Activated naive CD4-positive, alpha-beta T cell treated with anti-CD3 and anti-CD28 coated beads, Interleukin-2, amount 10 ng/mL, durations not matched to agents 7 days and 5 days (primary cell): ENCODE measurements at regions not wholly inside any gene's neighbourhood (a gene's known extent, or its start where the extent isn't known, plus 50 kb on each side); places are given as distances from the start of the nearest gene placed in this dataset.
"Not testable (repeated sequence)": the region's sequence is repeated elsewhere in the genome, so short reads cannot be mapped to it uniquely, and the experiment has no call there.

Experiments used
- CTCF ChIA-PET: fragments of 350-600 bp; sonication (Branson Sonifier 250); formaldehyde crosslinking; loops from one replicate; lab custom pipeline; 2021; ENCODE audit warnings: antibody characterized with exemption; lab: Charles Lee
- DNase-seq: peaks from one replicate; pipeline ENCODE4 v3.0.0-alpha.2; 2020
- H3K27ac Mint-ChIP-seq: one replicate; pipeline ENCODE4 v1.8.0; 2021; ENCODE audit warnings: mild to moderate bottlenecking, moderate library complexity, mixed read lengths
- H3K27me3 Mint-ChIP-seq: one replicate; pipeline ENCODE4 v1.8.0; 2021; ENCODE audit warnings: mild to moderate bottlenecking, mixed read lengths
- H3K36me3 Mint-ChIP-seq: one replicate; pipeline ENCODE4 v1.8.0; 2021; ENCODE audit warnings: mixed read lengths
- H3K4me1 Mint-ChIP-seq: one replicate; pipeline ENCODE4 v1.8.0; 2021; ENCODE audit warnings: mixed read lengths
- H3K4me3 Mint-ChIP-seq: one replicate; pipeline ENCODE4 v1.8.0; 2021; ENCODE audit warnings: mild to moderate bottlenecking, moderate library complexity, mixed read lengths
- H3K9me3 Mint-ChIP-seq: one replicate; pipeline ENCODE4 v1.8.0; 2021; ENCODE audit warnings: mixed read lengths

- CTCF ChIA-PET, result no interaction called here
- Mint-ChIP-seq H3K27ac (no peak overlapping the region), H3K36me3 (no peaks in the 10 kb centered on the region), H3K4me3 (no peak overlapping the region), H3K27me3 (no peaks in the 10 kb centered on the region), H3K4me1 (no peaks in the 10 kb centered on the region), H3K9me3 (peaks cover 7% of the 10 kb centered on the region)
- no peak for DNase-seq
Measured at GRCh38 chr2:125797192-125797591, 858.8 kb upstream of the GYPC start.

DNA sequence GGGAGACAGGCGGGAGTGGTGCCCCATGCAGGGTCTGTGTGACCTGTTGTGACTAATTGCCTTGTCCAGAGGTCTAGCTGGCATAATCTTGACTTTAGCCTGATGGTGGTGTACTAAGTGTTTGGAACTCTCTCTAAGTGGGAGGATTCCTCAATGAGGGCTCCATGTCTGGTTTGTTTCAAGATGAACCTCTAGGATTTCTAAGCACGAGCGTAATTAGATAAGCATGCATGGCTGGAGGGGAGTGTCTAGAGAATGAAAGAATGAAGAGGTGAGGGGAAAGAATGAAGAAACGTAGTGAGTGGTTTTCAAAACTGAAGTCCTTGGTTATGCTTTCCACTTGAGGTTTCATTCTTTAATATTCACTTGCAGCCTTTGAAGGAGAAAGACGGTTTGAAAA is 833.2 kb upstream of the GYPC start:
- Mint-ChIP-seq H3K9me3 (peaks cover 10% of the 10 kb centered on the region), H3K4me1 (no peaks in the 10 kb centered on the region), H3K27ac (no peak overlapping the region), H3K4me3 (no peak overlapping the region), H3K27me3 (no peaks in the 10 kb centered on the region), H3K36me3 (no peaks in the 10 kb centered on the region)
- no peak for DNase-seq
- CTCF ChIA-PET, result no interaction called here

GRCh38 chr2:125825781-125826180 is 830.2 kb upstream of the GYPC start:
- H3K36me3 Mint-ChIP-seq, H3K4me1 Mint-ChIP-seq, H3K4me3 Mint-ChIP-seq, H3K27ac Mint-ChIP-seq, DNase-seq, H3K27me3 Mint-ChIP-seq, H3K9me3 Mint-ChIP-seq, CTCF ChIA-PET: not testable (repeated sequence)

DNA sequence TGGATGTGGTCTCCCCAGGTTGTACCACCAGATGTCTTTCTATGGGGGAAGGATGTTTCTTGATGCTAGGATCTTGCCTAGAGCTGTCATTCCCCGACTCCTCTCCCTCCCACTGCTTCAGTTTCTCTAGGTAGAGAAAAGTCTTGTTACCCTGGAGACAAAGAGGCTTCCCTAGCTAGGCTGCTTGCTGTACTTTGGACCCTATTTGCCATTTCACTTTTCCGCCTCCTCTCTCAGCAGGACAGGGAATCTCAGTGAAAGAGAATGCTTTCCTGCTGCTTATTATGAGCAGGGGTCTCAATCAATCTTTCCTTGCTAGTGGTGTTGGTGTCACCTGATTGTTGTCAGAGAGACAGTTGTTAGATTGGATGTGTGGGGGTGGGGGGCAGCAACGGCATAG is 818.8 kb upstream of the GYPC start:
- no peaks in the 10 kb centered on the region for H3K9me3 Mint-ChIP-seq
- CTCF ChIA-PET, result no interaction called here

GRCh38 chr2:125837611-125838010 is 818.3 kb upstream of the GYPC start:
- CTCF ChIA-PET, result no interaction called here
- no peaks in the 10 kb centered on the region for H3K36me3 Mint-ChIP-seq
- DNase-seq, result no peak
- H3K4me3 Mint-ChIP-seq, result no peak overlapping the region
- H3K27ac Mint-ChIP-seq, result no peak overlapping the region
- no peaks in the 10 kb centered on the region for H3K9me3 Mint-ChIP-seq
- no peaks in the 10 kb centered on the region for H3K4me1 Mint-ChIP-seq
- no peaks in the 10 kb centered on the region for H3K27me3 Mint-ChIP-seq

More for the DNA sequence above, 818.8 kb upstream of the GYPC start:
- no peak for DNase-seq
- no peaks in the 10 kb centered on the region for H3K4me1 Mint-ChIP-seq
- no peak overlapping the region for H3K4me3 Mint-ChIP-seq
- no peaks in the 10 kb centered on the region for H3K27me3 Mint-ChIP-seq
- no peak overlapping the region for H3K27ac Mint-ChIP-seq
- H3K36me3 Mint-ChIP-seq, result no peaks in the 10 kb centered on the region

DNA sequence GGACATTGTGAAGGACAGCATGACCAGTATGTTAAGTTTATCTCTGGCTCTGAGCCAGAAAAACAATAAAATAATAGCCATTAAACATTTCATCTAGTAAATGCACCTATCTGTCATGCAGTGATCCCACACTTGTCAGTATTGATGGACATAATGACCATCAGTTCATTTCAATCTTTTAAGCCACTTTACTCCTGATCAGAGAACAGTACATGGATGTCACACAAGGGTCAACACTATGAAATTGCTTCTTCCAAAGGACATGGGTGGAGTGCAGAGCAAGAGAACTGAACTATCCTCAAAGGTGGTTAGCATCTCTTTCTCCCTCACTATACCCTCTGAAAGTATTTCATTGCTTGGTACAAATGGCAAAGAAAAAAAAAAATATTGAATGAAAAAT is 816.0 kb upstream of the GYPC start:
- no peaks in the 10 kb centered on the region for H3K27me3 Mint-ChIP-seq
- no peak overlapping the region for H3K4me3 Mint-ChIP-seq
- H3K27ac Mint-ChIP-seq, result no peak overlapping the region
- H3K4me1 Mint-ChIP-seq, result no peaks in the 10 kb centered on the region
- no peaks in the 10 kb centered on the region for H3K9me3 Mint-ChIP-seq
- DNase-seq, result no peak
- CTCF ChIA-PET, result no interaction called here
- H3K36me3 Mint-ChIP-seq, result no peaks in the 10 kb centered on the region

GRCh38 chr2:125842041-125842440 is 813.9 kb upstream of the GYPC start:
- no peaks in the 10 kb centered on the region for H3K4me1 Mint-ChIP-seq
- H3K27me3 Mint-ChIP-seq, result no peaks in the 10 kb centered on the region
- H3K9me3 Mint-ChIP-seq, result no peaks in the 10 kb centered on the region
- no peak overlapping the region for H3K4me3 Mint-ChIP-seq
- no peaks in the 10 kb centered on the region for H3K36me3 Mint-ChIP-seq
- no peak for DNase-seq
- CTCF ChIA-PET, result no interaction called here
- H3K27ac Mint-ChIP-seq, result no peak overlapping the region

DNA sequence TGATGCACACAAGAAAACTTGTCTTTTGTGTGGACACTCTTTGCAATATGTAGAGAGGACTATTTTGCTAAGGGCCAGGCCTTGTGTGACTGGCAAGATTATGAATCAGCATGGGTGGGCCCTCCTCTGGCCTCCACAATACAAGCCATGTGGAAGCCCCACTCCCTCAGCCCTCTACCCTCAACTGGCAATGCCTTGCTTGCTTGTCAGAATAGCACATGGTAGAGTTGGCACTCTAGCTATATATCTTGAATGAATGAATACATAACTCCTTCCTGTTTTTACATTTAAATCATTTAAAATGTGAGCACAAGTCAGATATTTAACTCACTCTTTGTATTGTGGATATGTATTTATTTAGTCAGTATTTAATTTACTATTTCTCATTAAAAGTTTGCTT is 805.4 kb upstream of the GYPC start:
- H3K4me3 Mint-ChIP-seq, result no peak overlapping the region

DNA sequence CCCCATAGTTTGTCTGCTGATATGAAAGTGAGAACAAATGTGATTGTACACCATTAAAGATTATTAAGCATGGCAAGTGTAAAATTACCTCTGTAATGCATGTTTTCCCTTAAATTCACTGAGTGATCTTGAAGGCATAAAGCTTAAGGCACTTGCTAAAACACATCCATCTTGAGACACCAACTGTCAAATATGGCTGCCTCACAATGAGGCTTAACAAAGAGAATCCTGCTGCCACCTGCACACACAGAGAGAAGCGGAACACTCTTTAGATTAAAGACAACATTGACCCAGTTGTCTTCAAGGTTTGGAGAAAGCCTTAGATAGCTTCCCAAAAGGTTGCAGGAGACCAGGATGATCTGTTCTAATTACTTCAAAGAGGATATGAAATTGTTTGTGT is 803.6 kb upstream of the GYPC start:
- CTCF ChIA-PET, result no interaction called here
- Mint-ChIP-seq H3K27me3 (no peaks in the 10 kb centered on the region), H3K4me1 (no peaks in the 10 kb centered on the region), H3K27ac (no peak overlapping the region), H3K9me3 (peaks cover 5% of the 10 kb centered on the region), H3K36me3 (no peaks in the 10 kb centered on the region), H3K4me3 (no peak overlapping the region)
- DNase-seq, result no peak

More for the DNA sequence above, 805.4 kb upstream of the GYPC start:
- DNase-seq, result no peak
- no peaks in the 10 kb centered on the region for H3K36me3 Mint-ChIP-seq
- H3K27ac Mint-ChIP-seq, result no peak overlapping the region
- CTCF ChIA-PET, result no interaction called here
- no peaks in the 10 kb centered on the region for H3K4me1 Mint-ChIP-seq
- H3K9me3 Mint-ChIP-seq, result peaks cover 5% of the 10 kb centered on the region
- no peaks in the 10 kb centered on the region for H3K27me3 Mint-ChIP-seq

GRCh38 chr2:125853626-125854025 is 802.3 kb upstream of the GYPC start:
- H3K4me1 Mint-ChIP-seq, result no peaks in the 10 kb centered on the region
- CTCF ChIA-PET, result no interaction called here

DNA sequence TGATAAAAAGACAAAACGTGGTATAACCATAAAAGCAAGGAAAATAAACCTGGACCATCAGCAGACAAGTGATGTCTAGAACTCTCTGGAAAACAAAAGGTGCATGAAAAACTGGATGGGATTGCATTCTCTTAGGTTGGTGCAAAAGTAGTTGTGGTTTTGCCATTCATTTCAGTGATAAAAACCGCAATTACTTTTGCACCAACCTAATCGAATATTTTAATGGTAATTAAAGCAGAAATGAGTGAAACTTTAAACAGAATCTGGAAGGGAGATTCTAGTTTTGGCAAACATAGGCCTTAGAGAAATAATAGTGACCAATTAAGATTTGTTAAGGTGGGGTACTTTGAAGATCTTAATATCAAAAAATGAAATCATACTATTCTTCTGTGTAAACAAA is 800.8 kb upstream of the GYPC start:
- CTCF ChIA-PET, result no interaction called here
- Mint-ChIP-seq H3K27me3 (no peaks in the 10 kb centered on the region), H3K4me1 (no peaks in the 10 kb centered on the region), H3K27ac (no peak overlapping the region), H3K36me3 (no peaks in the 10 kb centered on the region), H3K9me3 (no peaks in the 10 kb centered on the region), H3K4me3 (no peak overlapping the region)
- no peak for DNase-seq

More at GRCh38 chr2:125853626-125854025, 802.3 kb upstream of the GYPC start:
- H3K27me3 Mint-ChIP-seq, result no peaks in the 10 kb centered on the region
- no peak for DNase-seq
- H3K4me3 Mint-ChIP-seq, result no peak overlapping the region
- no peak overlapping the region for H3K27ac Mint-ChIP-seq
- H3K36me3 Mint-ChIP-seq, result no peaks in the 10 kb centered on the region
- H3K9me3 Mint-ChIP-seq, result peaks cover 2% of the 10 kb centered on the region

- H3K27me3 Mint-ChIP-seq, result no peaks in the 10 kb centered on the region
- no peak overlapping the region for H3K27ac Mint-ChIP-seq
- DNase-seq, result no peak
- CTCF ChIA-PET, result no interaction called here
- H3K4me1 Mint-ChIP-seq, result no peaks in the 10 kb centered on the region
- H3K4me3 Mint-ChIP-seq, result no peak overlapping the region
- H3K9me3 Mint-ChIP-seq, result no peaks in the 10 kb centered on the region
- no peaks in the 10 kb centered on the region for H3K36me3 Mint-ChIP-seq
Measured at GRCh38 chr2:125857971-125858794, 797.8 kb upstream of the GYPC start.

DNA sequence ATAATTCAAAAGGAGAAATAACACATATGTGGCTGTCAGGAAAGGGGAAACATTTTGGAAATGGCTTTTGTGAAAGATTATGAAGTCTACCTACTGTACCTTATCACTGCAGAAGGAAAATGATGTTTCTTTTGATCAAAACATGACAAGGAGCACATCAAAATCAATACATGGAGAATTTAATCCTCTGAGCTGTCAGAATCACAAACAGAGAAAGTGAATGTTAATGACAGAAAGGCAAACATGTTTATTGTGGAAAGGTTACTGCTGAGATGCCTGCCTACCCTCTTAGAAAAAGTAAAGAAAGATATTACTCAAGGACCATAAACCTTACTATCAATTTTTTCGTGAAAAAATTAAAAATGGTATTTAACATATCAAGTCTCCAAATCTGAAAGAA is 794.5 kb upstream of the GYPC start:
- no peak overlapping the region for H3K27ac Mint-ChIP-seq
- no peaks in the 10 kb centered on the region for H3K4me1 Mint-ChIP-seq
- CTCF ChIA-PET, result no interaction called here
- no peaks in the 10 kb centered on the region for H3K27me3 Mint-ChIP-seq
- H3K36me3 Mint-ChIP-seq, result no peaks in the 10 kb centered on the region
- H3K4me3 Mint-ChIP-seq, result no peak overlapping the region
- H3K9me3 Mint-ChIP-seq, result no peaks in the 10 kb centered on the region
- no peak for DNase-seq

GRCh38 chr2:125867908-125868307 is 788.0 kb upstream of the GYPC start:
- Mint-ChIP-seq H3K4me3 (no peak overlapping the region), H3K9me3 (peaks cover 3% of the 10 kb centered on the region), H3K27ac (no peak overlapping the region), H3K36me3 (no peaks in the 10 kb centered on the region), H3K27me3 (no peaks in the 10 kb centered on the region), H3K4me1 (no peaks in the 10 kb centered on the region)
- CTCF ChIA-PET, result no interaction called here
- DNase-seq, result no peak

GRCh38 chr2:125870264-125870663 is 785.7 kb upstream of the GYPC start:
- H3K9me3 Mint-ChIP-seq, result peaks cover 3% of the 10 kb centered on the region
- H3K27ac Mint-ChIP-seq, result no peak overlapping the region
- DNase-seq, result no peak
- H3K4me3 Mint-ChIP-seq, result no peak overlapping the region
- CTCF ChIA-PET, result no interaction called here
- no peaks in the 10 kb centered on the region for H3K27me3 Mint-ChIP-seq
- no peaks in the 10 kb centered on the region for H3K36me3 Mint-ChIP-seq
- H3K4me1 Mint-ChIP-seq, result no peaks in the 10 kb centered on the region
